A549 (cell line): ENCODE measurements at regions not wholly inside any gene's neighbourhood (a gene's known extent, or its start where the extent isn't known, plus 50 kb on each side); places are given as distances from the start of the nearest gene placed in this dataset.

Source experiments
- ATAC-seq, 2 experiments: fragments of 200-7000 bp in 1 of 2; fragments of >200 bp in 1 of 2; cut with Nextera tagmentation in 1 of 2; cut with Tn5 transposase in 1 of 2; 3 replicates each; pipeline versions ENCODE4 v1.8.0 to v1.9.1; 2018 to 2020; ENCODE audit warnings: mild to moderate bottlenecking in 1 of 2, moderate library complexity in 1 of 2
- CTCF ChIA-PET: fragments of 300-600 bp; sonication (Branson Sonifier 250); formaldehyde crosslinking; extraction: SDS; loops from one replicate; lab custom pipeline; 2021; ENCODE audit warnings: antibody characterized with exemption, inconsistent platforms; lab: Yijun Ruan, JAX
- POLR2A ChIA-PET: fragments of 350-600 bp; formaldehyde crosslinking; extraction: SDS; loops from one replicate; lab custom pipeline; 2021; ENCODE audit warnings: antibody characterized with exemption, inconsistent platforms; lab: Yijun Ruan, JAX
- DNase-seq, 2 experiments: peaks; one replicate each; pipeline versions ENCODE4 v3.0.0 to v3.0.0-alpha.2; 2011 to 2016; ENCODE audit warnings: low read depth in 1 of 2, low spot score in 1 of 2
- FAIRE-seq: peaks from 2 replicates; lab custom pipeline; 2011; peaks lifted over from hg19 to GRCh38; lab: Jason Lieb, UNC
- H3K27ac ChIP-seq, 2 experiments: fragments of >200 bp; sonication (Bioruptor Twin); formaldehyde crosslinking; 3 replicates each; pipeline ENCODE4 v1.5.1; 2016 to 2017
- H3K4me1 ChIP-seq: fragments of >200 bp; sonication (Bioruptor Twin); formaldehyde crosslinking; 3 replicates; pipeline ENCODE4 v1.6.1; 2016
- H3K4me2 ChIP-seq: fragments of >200 bp; sonication (Bioruptor Twin); formaldehyde crosslinking; 3 replicates; pipeline ENCODE4 v1.6.1; 2016
- H3K4me3 ChIP-seq: fragments of >200 bp; sonication (Bioruptor Twin); formaldehyde crosslinking; 3 replicates; pipeline ENCODE4 v1.5.1; 2016
- H3K9me3 ChIP-seq: fragments of >200 bp; sonication (Bioruptor Twin); formaldehyde crosslinking; 3 replicates; pipeline ENCODE4 v1.6.1; 2016
- CEBPB ChIP-seq, 2 experiments: fragments of >200 bp in 1 of 2; sonication (Bioruptor Twin) in 1 of 2; formaldehyde crosslinking in 1 of 2; IDR thresholded peaks; 2 replicates each; pipeline ENCODE4 v1.6.1; 2012 to 2016
- FOSB ChIP-seq: fragments of 250-450 bp; sonication (Bioruptor Pico); IDR thresholded peaks from 2 replicates; pipeline ENCODE4 v1.5.0; 2020; ENCODE audit warnings: mild to moderate bottlenecking, moderate library complexity
- FOSL2 ChIP-seq, 2 experiments: fragments of 450-650 bp in 1 of 2; fragments of >200 bp in 1 of 2; sonication (Bioruptor Twin) in 1 of 2; formaldehyde crosslinking; IDR thresholded peaks; 2 replicates each; pipeline versions ENCODE4 v1.5.0 to v1.6.1; 2016 to 2020; ENCODE audit warnings: mild to moderate bottlenecking in 1 of 2, moderate library complexity in 1 of 2
- HDAC2 ChIP-seq: fragments of 200-600 bp; sonication (generic); IDR thresholded peaks from 2 replicates; pipeline ENCODE4 v1.6.1; 2016
- HEYL ChIP-seq: fragments of 250-450 bp; sonication (Bioruptor Pico); IDR thresholded peaks from 2 replicates; pipeline ENCODE4 v1.8.0; 2021; ENCODE audit warnings: mild to moderate bottlenecking, moderate library complexity
- HOXB5 ChIP-seq: fragments of 250-450 bp; sonication (Bioruptor Pico); IDR thresholded peaks from 2 replicates; pipeline ENCODE4 v1.5.0; 2020; ENCODE audit warnings: mild to moderate bottlenecking, moderate library complexity
- JUN ChIP-seq, 2 experiments: fragments of >200 bp; sonication (Bioruptor Twin); formaldehyde crosslinking; IDR thresholded peaks; 2 replicates in 1 of 2; 3 replicates in 1 of 2; pipeline ENCODE4 v1.6.1; 2016 to 2017
- JUNB ChIP-seq: fragments of >200 bp; sonication (Bioruptor Twin); formaldehyde crosslinking; IDR thresholded peaks from 2 replicates; pipeline ENCODE4 v1.6.1; 2016
- KDM5A ChIP-seq: fragments of 200-600 bp; sonication (generic); IDR thresholded peaks from 2 replicates; pipeline ENCODE4 v1.6.1; 2016; ENCODE audit warnings: antibody characterized with exemption, mild to moderate bottlenecking
- PHF8 ChIP-seq: fragments of 200-600 bp; sonication (generic); IDR thresholded peaks from 2 replicates; pipeline ENCODE4 v1.6.1; 2016; ENCODE audit warnings: low read depth, mild to moderate bottlenecking, antibody characterized with exemption, moderate library complexity, borderline replicate concordance
- RNF2 ChIP-seq: fragments of 200-600 bp; sonication (generic); IDR thresholded peaks from 2 replicates; pipeline ENCODE4 v1.6.1; 2016; ENCODE audit warnings: low read depth, mild to moderate bottlenecking, antibody characterized with exemption, moderate library complexity, borderline replicate concordance
- ZFP36 ChIP-seq: fragments of 450-650 bp; IDR thresholded peaks from 2 replicates; pipeline ENCODE4 v1.6.1; 2014; ENCODE audit warnings: borderline replicate concordance; ENCODE audit not compliant: partially characterized antibody
- WGBS: methylation state at CpG from one replicate; pipeline ENCODE4 v1.1.6; 2017; ENCODE audit errors: missing lambda C conversion rate; 5-methylcytosine and 5-hydroxymethylcytosine counted together
- TF ChIP-seq, protein P1 (sequence below): IDR thresholded peaks from 2 replicates; pipeline ENCODE4 v1.6.1; 2012
- TF ChIP-seq, protein P2 (sequence below): fragments of >200 bp; sonication (Bioruptor Twin); formaldehyde crosslinking; IDR thresholded peaks from 3 replicates; pipeline ENCODE4 v1.6.1; 2016
- TF ChIP-seq, protein P3 (sequence below): IDR thresholded peaks from 2 replicates; pipeline ENCODE4 v1.6.1; 2012
- TF ChIP-seq, protein P4 (sequence below): fragments of >200 bp; sonication (Bioruptor Twin); formaldehyde crosslinking; IDR thresholded peaks from 2 replicates; pipeline ENCODE4 v1.6.1; 2016
- TF ChIP-seq, protein P5 (sequence below): IDR thresholded peaks from 2 replicates; pipeline ENCODE4 v1.6.1; 2012; ENCODE audit warnings: low read depth, borderline replicate concordance

DNA sequence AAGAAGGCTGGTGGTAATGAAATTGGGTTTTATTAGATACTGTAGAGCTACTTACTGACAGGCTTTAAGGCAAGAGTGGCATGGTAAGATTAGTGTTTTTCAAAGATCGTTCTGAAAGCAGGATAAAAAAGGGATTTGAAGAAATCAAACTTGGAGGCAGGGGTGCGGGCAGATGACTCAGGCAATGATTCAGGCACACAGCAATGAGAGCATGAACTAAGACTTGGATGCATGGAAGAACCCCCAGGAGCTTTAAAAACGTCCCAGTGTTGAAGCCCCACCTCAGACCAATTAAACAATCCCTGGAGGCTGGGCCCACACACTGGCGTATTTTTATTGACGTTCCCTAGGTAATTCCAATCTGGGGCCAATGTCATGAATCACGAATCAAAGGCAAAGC lies 102.5 kb downstream of the SREK1 start:
- no peak overlapping the region for H3K4me3 ChIP-seq
- H3K4me2 ChIP-seq: peak overlapping the region; percentile 69
- FAIRE-seq: no peak
- CTCF ChIA-PET: interaction anchor here (1.2 to 1.8 kb wide), 2 partner anchors 60 to 63 kb away, joined by 3 to 7 read pairs; no protein-coding TSS in a partner anchor
- TF ChIP-seq FOSL2 (IDR thresholded peaks at IDR 0.05): peak; percentile 48; the same call in 1 of the 2 replicates
- TF ChIP-seq FOSL2 (CRISPR knock-in tag; IDR thresholded peaks at IDR 0.05): peak; percentile 41; the same call in 1 of the 2 replicates
- TF ChIP-seq ZFP36: no peak
- peak in 1 of 2 experiments; percentile 18 for DNase-seq
- peak overlapping the region; percentile 36 to 56; a peak in 4 of 6 replicates for H3K27ac ChIP-seq
- peaks cover 21% of the 10 kb centered on the region for H3K4me1 ChIP-seq
- peak; percentile 40 to 68; a peak in 4 of 6 replicates for ATAC-seq
- no peaks in the 10 kb centered on the region for H3K9me3 ChIP-seq
- WGBS: 25% methylated on average over 6 of the region's 6 CpGs
- POLR2A ChIA-PET: no interaction called here

DNA sequence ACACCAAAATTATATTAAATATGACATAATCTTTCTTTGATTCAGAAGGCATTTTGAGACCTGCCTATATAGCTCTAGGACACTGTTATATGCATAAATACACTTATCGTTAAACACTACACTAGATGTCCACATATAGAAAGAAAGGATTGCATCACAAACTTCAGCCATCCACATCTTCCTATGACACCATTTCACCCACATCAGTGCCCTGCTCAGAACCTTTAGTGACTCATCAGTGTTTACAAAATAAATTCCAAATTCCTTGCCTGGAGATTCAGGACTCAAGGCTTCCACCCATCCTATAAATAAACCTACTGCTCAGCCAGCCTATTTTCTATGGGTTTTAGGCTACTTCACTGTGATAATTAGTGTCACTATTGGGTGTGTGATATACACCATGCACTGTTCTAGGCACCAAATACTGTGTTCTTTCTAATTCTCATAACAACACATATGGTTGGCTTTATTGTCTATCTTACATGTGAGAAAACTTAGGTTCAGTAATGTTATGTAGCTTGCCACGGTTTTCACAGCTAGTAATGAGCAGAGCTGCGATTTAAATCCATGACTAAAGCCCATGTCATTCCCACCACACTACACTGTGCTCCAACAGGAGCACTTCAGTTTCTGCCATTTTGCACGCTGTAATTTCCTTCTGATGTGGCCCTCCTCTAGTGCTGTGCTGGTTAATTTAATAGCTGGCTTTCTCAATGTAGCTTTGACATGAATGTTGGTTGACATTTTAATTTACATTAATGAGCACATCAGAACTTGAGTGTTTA lies 103.3 kb downstream of the SREK1 start:
- no peak overlapping the region for H3K4me3 ChIP-seq
- ATAC-seq (peak; percentile 89 to 93), DNase-seq (peak; percentile 66 to 76), FAIRE-seq (peak; percentile 32)
- peak overlapping the region; percentile 69 for H3K4me2 ChIP-seq
- peak overlapping the region in 1 of 2 experiments; percentile 68; a peak in 4 of 6 replicates for H3K27ac ChIP-seq
- WGBS: 59% methylated on average over 4 of the region's 4 CpGs
- TF ChIP-seq JUNB: peak; percentile 60; the same call in 1 of the 2 replicates
- peak; percentile 68; the same call in 1 of the 2 replicates for TF ChIP-seq FOSL2 (IDR thresholded peaks at IDR 0.05)
- TF ChIP-seq FOSL2 (CRISPR knock-in tag; IDR thresholded peaks at IDR 0.05): peak; percentile 93
- TF ChIP-seq, protein P1, sequence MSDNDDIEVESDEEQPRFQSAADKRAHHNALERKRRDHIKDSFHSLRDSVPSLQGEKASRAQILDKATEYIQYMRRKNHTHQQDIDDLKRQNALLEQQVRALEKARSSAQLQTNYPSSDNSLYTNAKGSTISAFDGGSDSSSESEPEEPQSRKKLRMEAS: 0 out of 2 replicates have a peak, but pooled peaks have one; percentile 8
- TF ChIP-seq CEBPB (IDR thresholded peaks at IDR 0.05): peak; percentile 83 to 93
- 0 out of 5 replicates have a peak, but pooled peaks of 1 of the 2 experiments have one; percentile 27 for TF ChIP-seq JUN (IDR thresholded peaks at IDR 0.05)
- no peak for TF ChIP-seq HOXB5
- no peak for TF ChIP-seq HEYL (CRISPR knock-in tag)
- ChIA-PET CTCF (interaction anchor here (1.2 to 1.8 kb wide), 2 partner anchors 59 to 62 kb away, joined by 3 to 7 read pairs; no protein-coding TSS in a partner anchor), POLR2A (no interaction called here)
- no peaks in the 10 kb centered on the region for H3K9me3 ChIP-seq
- peaks cover 21% of the 10 kb centered on the region for H3K4me1 ChIP-seq

DNA sequence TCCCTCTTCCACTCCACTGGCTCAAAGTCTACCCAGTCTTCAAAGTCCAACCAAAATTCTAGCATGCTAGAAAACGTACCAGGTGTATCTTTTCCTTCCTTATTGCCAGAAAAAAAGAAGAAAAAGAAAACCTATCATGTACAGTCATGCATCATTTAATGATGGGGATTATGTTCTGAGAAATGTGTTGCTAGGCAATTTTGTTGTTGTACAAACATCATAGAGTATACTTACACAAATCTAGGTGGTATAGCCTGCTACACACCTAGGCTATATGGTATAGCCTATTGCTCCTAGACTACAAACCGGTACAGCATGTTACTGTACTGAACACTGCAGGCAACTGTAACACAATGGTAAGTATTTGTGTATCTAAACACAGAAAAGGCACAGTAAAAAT lies 104.8 kb downstream of the SREK1 start:
- TF ChIP-seq, protein P2, sequence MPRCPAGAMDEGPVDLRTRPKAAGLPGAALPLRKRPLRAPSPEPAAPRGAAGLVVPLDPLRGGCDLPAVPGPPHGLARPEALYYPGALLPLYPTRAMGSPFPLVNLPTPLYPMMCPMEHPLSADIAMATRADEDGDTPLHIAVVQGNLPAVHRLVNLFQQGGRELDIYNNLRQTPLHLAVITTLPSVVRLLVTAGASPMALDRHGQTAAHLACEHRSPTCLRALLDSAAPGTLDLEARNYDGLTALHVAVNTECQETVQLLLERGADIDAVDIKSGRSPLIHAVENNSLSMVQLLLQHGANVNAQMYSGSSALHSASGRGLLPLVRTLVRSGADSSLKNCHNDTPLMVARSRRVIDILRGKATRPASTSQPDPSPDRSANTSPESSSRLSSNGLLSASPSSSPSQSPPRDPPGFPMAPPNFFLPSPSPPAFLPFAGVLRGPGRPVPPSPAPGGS: no peak
- Histone ChIP-seq H3K4me3 (no peak overlapping the region), H3K27ac (no peak overlapping the region), H3K9me3 (no peaks in the 10 kb centered on the region), H3K4me1 (peaks cover 21% of the 10 kb centered on the region), H3K4me2 (no peak overlapping the region)
- POLR2A ChIA-PET: no interaction called here
- no peak for ATAC-seq
- 32% methylated on average over 2 of the region's 2 CpGs for WGBS
- no peak for DNase-seq
- FAIRE-seq: no peak
- CTCF ChIA-PET: interaction anchor here (0.8 kb wide), 1 partner anchor 8 kb away, joined by 3 read pairs; no protein-coding TSS in a partner anchor

DNA sequence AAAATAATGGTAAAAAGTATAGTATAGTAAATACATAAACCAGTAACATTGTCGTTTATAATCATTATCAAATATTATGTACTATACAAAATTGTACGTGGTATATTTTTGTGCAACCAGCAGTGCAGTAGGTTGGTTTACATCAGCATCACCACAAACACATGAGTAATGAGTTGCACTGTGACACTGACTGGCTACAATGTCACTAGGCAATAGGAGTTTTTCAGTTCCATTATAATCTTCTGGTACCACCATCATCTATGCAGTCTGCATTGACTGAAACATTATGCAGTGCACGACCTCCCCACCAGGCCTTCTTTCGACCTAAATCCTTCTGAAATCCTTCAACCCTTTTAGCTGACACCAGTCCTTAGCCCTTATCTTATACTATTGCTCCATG lies 105.8 kb downstream of the SREK1 start:
- Histone ChIP-seq H3K9me3 (no peaks in the 10 kb centered on the region), H3K4me1 (peaks cover 21% of the 10 kb centered on the region), H3K4me3 (no peak overlapping the region), H3K27ac (no peak overlapping the region), H3K4me2 (no peak overlapping the region)
- POLR2A ChIA-PET: no interaction called here
- WGBS: 37% methylated on average over 4 of the region's 4 CpGs
- CTCF ChIA-PET: interaction anchor here (0.6 to 3.5 kb wide), 4 partner anchors 9 to 483 kb away, joined by 3 to 14 read pairs (median 4); no protein-coding TSS in a partner anchor
- TF ChIP-seq HDAC2 (no peak), FOSB (CRISPR knock-in tag) (no peak), PHF8 (no peak), RNF2 (no peak), KDM5A (no peak), FOSL2 (IDR thresholded peaks at IDR 0.05) (no peak), FOSL2 (CRISPR knock-in tag; IDR thresholded peaks at IDR 0.05) (no peak)
- TF ChIP-seq, protein P3, sequence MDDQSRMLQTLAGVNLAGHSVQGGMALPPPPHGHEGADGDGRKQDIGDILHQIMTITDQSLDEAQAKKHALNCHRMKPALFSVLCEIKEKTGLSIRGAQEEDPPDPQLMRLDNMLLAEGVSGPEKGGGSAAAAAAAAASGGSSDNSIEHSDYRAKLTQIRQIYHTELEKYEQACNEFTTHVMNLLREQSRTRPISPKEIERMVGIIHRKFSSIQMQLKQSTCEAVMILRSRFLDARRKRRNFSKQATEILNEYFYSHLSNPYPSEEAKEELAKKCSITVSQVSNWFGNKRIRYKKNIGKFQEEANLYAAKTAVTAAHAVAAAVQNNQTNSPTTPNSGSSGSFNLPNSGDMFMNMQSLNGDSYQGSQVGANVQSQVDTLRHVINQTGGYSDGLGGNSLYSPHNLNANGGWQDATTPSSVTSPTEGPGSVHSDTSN: no peak
- TF ChIP-seq, protein P4, sequence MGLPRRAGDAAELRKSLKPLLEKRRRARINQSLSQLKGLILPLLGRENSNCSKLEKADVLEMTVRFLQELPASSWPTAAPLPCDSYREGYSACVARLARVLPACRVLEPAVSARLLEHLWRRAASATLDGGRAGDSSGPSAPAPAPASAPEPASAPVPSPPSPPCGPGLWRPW: no peak
- TF ChIP-seq, protein P5, sequence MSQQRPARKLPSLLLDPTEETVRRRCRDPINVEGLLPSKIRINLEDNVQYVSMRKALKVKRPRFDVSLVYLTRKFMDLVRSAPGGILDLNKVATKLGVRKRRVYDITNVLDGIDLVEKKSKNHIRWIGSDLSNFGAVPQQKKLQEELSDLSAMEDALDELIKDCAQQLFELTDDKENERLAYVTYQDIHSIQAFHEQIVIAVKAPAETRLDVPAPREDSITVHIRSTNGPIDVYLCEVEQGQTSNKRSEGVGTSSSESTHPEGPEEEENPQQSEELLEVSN: no peak
- FAIRE-seq (no peak), ATAC-seq (no peak), DNase-seq (no peak)
